ENCODE measurements at regions not wholly inside any gene's neighbourhood (a gene's known extent, or its start where the extent isn't known, plus 50 kb on each side); places are given as distances from the start of the nearest gene placed in this dataset.

GRCh38 chr2:142786918-142787702, 90.4 kb upstream of the KYNU start:
- Histone ChIP-seq H3K9ac (ENCODE audit: low read depth in 1 of 2, low read length in 2 of 2) (no peak overlapping the region), H3K36me3 (ENCODE audit: control insufficient read depth in 4 of 4, insufficient read depth in 3 of 4, low read depth in 1 of 4, low read length in 3 of 4) (no peaks in the 10 kb centered on the region), H3K9me3 (ENCODE audit: control insufficient read depth in 4 of 4, low read length in 3 of 4) (no peaks in the 10 kb centered on the region), H3K4me1 (ENCODE audit: control insufficient read depth in 4 of 4, insufficient read depth in 4 of 4, low read length in 3 of 4) (no peaks in the 10 kb centered on the region), H3K4me3 (ENCODE audit: low read depth in 1 of 3, low read length in 3 of 3) (no peak overlapping the region), H3K27me3 (ENCODE audit: control insufficient read depth in 4 of 4, insufficient read depth in 4 of 4, low read length in 3 of 4) (no peaks in the 10 kb centered on the region), H3K27ac (ENCODE audit: low read depth in 1 of 2, low read length in 2 of 2) (no peak overlapping the region)
- DNase-seq (ENCODE audit: low spot score): no peak
- TF ChIP-seq EGR1 (IDR thresholded peaks at IDR 0.05; ENCODE audit: low read depth in 2 of 2): no peak
- TF ChIP-seq FOXA2 (IDR thresholded peaks at IDR 0.05): no peak
- no peak for TF ChIP-seq ZBTB33 (IDR thresholded peaks at IDR 0.05)
- TF ChIP-seq REST (IDR thresholded peaks at IDR 0.05): no peak
- no peak for TF ChIP-seq HNF4A (conservative IDR thresholded peaks at IDR 0.05)
- TF ChIP-seq JUND (IDR thresholded peaks at IDR 0.05): no peak
- no peak for TF ChIP-seq FOXA1 (IDR thresholded peaks at IDR 0.05)
- TF ChIP-seq, protein P1, sequence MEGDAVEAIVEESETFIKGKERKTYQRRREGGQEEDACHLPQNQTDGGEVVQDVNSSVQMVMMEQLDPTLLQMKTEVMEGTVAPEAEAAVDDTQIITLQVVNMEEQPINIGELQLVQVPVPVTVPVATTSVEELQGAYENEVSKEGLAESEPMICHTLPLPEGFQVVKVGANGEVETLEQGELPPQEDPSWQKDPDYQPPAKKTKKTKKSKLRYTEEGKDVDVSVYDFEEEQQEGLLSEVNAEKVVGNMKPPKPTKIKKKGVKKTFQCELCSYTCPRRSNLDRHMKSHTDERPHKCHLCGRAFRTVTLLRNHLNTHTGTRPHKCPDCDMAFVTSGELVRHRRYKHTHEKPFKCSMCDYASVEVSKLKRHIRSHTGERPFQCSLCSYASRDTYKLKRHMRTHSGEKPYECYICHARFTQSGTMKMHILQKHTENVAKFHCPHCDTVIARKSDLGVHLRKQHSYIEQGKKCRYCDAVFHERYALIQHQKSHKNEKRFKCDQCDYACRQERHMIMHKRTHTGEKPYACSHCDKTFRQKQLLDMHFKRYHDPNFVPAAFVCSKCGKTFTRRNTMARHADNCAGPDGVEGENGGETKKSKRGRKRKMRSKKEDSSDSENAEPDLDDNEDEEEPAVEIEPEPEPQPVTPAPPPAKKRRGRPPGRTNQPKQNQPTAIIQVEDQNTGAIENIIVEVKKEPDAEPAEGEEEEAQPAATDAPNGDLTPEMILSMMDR (IDR thresholded peaks at IDR 0.05; ENCODE audit: low read depth, low read length, missing input control): no peak
- no peak for TF ChIP-seq MAX (IDR thresholded peaks at IDR 0.05)
- no peak for TF ChIP-seq SP1 (IDR thresholded peaks at IDR 0.05)
- TF ChIP-seq HNF4G (IDR thresholded peaks at IDR 0.05): no peak
- no peak for TF ChIP-seq NR2F2 (IDR thresholded peaks at IDR 0.05)
- TF ChIP-seq RAD21 (IDR thresholded peaks at IDR 0.05): no peak
- no peak for TF ChIP-seq TAF1 (conservative IDR thresholded peaks at IDR 0.05)

DNA sequence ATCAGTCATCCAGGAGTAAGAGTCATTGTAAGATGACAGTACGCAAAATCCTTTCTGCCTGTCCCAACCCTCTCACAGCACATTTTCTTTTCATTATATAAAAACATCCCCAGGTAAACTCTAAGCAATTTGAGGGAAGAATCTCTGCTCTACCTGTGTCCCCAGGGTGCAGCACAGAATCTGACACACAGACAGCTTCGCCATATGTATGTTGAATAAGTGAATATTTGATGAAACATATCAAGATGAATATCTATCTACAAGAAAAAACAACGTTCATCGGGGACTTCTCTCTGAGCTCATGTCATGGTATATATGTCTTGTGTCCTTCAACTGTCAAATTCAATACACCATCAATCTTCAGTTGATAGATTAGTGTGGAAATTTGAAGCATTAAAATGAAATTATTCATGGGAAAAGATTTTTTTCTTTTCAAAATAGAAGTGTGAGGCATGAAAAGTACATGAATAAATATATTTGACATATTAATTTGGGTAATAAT, 94.5 kb upstream of the KYNU start:
- Histone ChIP-seq H3K4me1 (ENCODE audit: control insufficient read depth in 4 of 4, insufficient read depth in 4 of 4, low read length in 3 of 4) (no peaks in the 10 kb centered on the region), H3K4me3 (ENCODE audit: low read depth in 1 of 3, low read length in 3 of 3) (no peak overlapping the region), H3K9me3 (ENCODE audit: control insufficient read depth in 4 of 4, low read length in 3 of 4) (no peaks in the 10 kb centered on the region), H3K27me3 (ENCODE audit: control insufficient read depth in 4 of 4, insufficient read depth in 4 of 4, low read length in 3 of 4) (no peaks in the 10 kb centered on the region), H3K36me3 (ENCODE audit: control insufficient read depth in 4 of 4, insufficient read depth in 3 of 4, low read depth in 1 of 4, low read length in 3 of 4) (no peaks in the 10 kb centered on the region), H3K27ac (ENCODE audit: low read depth in 1 of 2, low read length in 2 of 2) (no peak overlapping the region), H3K9ac (ENCODE audit: low read depth in 1 of 2, low read length in 2 of 2) (no peak overlapping the region)
- DNase-seq (ENCODE audit: low spot score): no peak
- whole genome bisulfite sequencing: 88% methylated on average over 4 of the region's 4 CpGs
- TF ChIP-seq JUND (IDR thresholded peaks at IDR 0.05) (no peak), HNF4A (conservative IDR thresholded peaks at IDR 0.05) (no peak), GABPA (IDR thresholded peaks at IDR 0.05 in 1 of 2, conservative IDR thresholded peaks at IDR 0.05 in 1 of 2) (no peak), HNF4G (IDR thresholded peaks at IDR 0.05) (no peak), ZBTB33 (IDR thresholded peaks at IDR 0.05) (no peak), NR2F2 (IDR thresholded peaks at IDR 0.05) (no peak)
